ENCODE measurements at regions not wholly inside any gene's neighbourhood (a gene's known extent, or its start where the extent isn't known, plus 50 kb on each side); places are given as distances from the start of the nearest gene placed in this dataset.

GRCh38 chr16:55392701-55393100 is 68.7 kb downstream of the IRX6 start:
- peaks cover 9% of the 10 kb centered on the region for H3K4me1 ChIP-seq (ENCODE audit: control insufficient read depth, insufficient read depth, low read length)
- H3K36me3 ChIP-seq (ENCODE audit: control insufficient read depth, insufficient read depth, low read length): no peaks in the 10 kb centered on the region
- no peak overlapping the region for H3K27ac ChIP-seq (ENCODE audit: low read depth, low read length)
- no CpG with 5 or more reads among the region's 1 CpG for WGBS (ENCODE audit: insufficient coverage)
- no peaks in the 10 kb centered on the region for H3K27me3 ChIP-seq (ENCODE audit: control insufficient read depth, insufficient read depth, low read length)
- no peak for DNase-seq (ENCODE audit: low read depth in 4 of 6, low spot score in 6 of 6)
- no peak overlapping the region for H3K4me3 ChIP-seq (ENCODE audit: low read depth, low read length)
- H3K9me3 ChIP-seq (ENCODE audit: control insufficient read depth, insufficient read depth, low read length): no peaks in the 10 kb centered on the region

- peak in 2 of 6 donors; percentile 9 to 70 for DNase-seq (ENCODE audit: low read depth in 4 of 6, low spot score in 6 of 6)
- no peaks in the 10 kb centered on the region for H3K36me3 ChIP-seq (ENCODE audit: control insufficient read depth, insufficient read depth, low read length)
- H3K4me3 ChIP-seq (ENCODE audit: low read depth, low read length): no peak overlapping the region
- 45% methylated on average over 2 of the region's 4 CpGs for WGBS (ENCODE audit: insufficient coverage)
- H3K9me3 ChIP-seq (ENCODE audit: control insufficient read depth, insufficient read depth, low read length): no peaks in the 10 kb centered on the region
- H3K27me3 ChIP-seq (ENCODE audit: control insufficient read depth, insufficient read depth, low read length): no peaks in the 10 kb centered on the region
- no peak overlapping the region for H3K27ac ChIP-seq (ENCODE audit: low read depth, low read length)
- H3K4me1 ChIP-seq (ENCODE audit: control insufficient read depth, insufficient read depth, low read length): peaks cover 4% of the 10 kb centered on the region
Measured at GRCh38 chr16:55393991-55394390, 70.0 kb downstream of the IRX6 start.

GRCh38 chr16:55398762-55399161 is 74.8 kb downstream of the IRX6 start:
- Histone ChIP-seq H3K4me1 (ENCODE audit: control insufficient read depth, insufficient read depth, low read length) (no peaks in the 10 kb centered on the region), H3K4me3 (ENCODE audit: low read depth, low read length) (no peak overlapping the region), H3K9me3 (ENCODE audit: control insufficient read depth, insufficient read depth, low read length) (no peaks in the 10 kb centered on the region), H3K27me3 (ENCODE audit: control insufficient read depth, insufficient read depth, low read length) (no peaks in the 10 kb centered on the region), H3K27ac (ENCODE audit: low read depth, low read length) (no peak overlapping the region), H3K36me3 (ENCODE audit: control insufficient read depth, insufficient read depth, low read length) (no peaks in the 10 kb centered on the region)
- WGBS (ENCODE audit: insufficient coverage): 50% methylated on average over 7 of the region's 10 CpGs
- DNase-seq (ENCODE audit: low read depth in 4 of 6, low spot score in 6 of 6): peak in 1 of 6 donors; percentile 39

- H3K27me3 ChIP-seq (ENCODE audit: control insufficient read depth, insufficient read depth, low read length): no peaks in the 10 kb centered on the region
- H3K36me3 ChIP-seq (ENCODE audit: control insufficient read depth, insufficient read depth, low read length): no peaks in the 10 kb centered on the region
- H3K4me1 ChIP-seq (ENCODE audit: control insufficient read depth, insufficient read depth, low read length): no peaks in the 10 kb centered on the region
- DNase-seq (ENCODE audit: low read depth in 4 of 6, low spot score in 6 of 6): no peak
- no peak overlapping the region for H3K27ac ChIP-seq (ENCODE audit: low read depth, low read length)
- no peak overlapping the region for H3K4me3 ChIP-seq (ENCODE audit: low read depth, low read length)
- no peaks in the 10 kb centered on the region for H3K9me3 ChIP-seq (ENCODE audit: control insufficient read depth, insufficient read depth, low read length)
- no CpG with 5 or more reads among the region's 5 CpGs for WGBS (ENCODE audit: insufficient coverage)
Measured at GRCh38 chr16:55399911-55400310, 75.9 kb downstream of the IRX6 start.

- no peak overlapping the region for H3K27ac ChIP-seq (ENCODE audit: low read depth, low read length)
- no peaks in the 10 kb centered on the region for H3K4me1 ChIP-seq (ENCODE audit: control insufficient read depth, insufficient read depth, low read length)
- WGBS (ENCODE audit: insufficient coverage): 62% methylated on average over 2 of the region's 3 CpGs
Measured at GRCh38 chr16:55401046-55401445, 77.0 kb downstream of the IRX6 start.

GRCh38 chr16:55403464-55403863 is 75.5 kb upstream of the MMP2 start:
- no peak overlapping the region for H3K27ac ChIP-seq (ENCODE audit: low read depth, low read length)
- no peak overlapping the region for H3K4me3 ChIP-seq (ENCODE audit: low read depth, low read length)
- H3K4me1 ChIP-seq (ENCODE audit: control insufficient read depth, insufficient read depth, low read length): no peaks in the 10 kb centered on the region
- H3K27me3 ChIP-seq (ENCODE audit: control insufficient read depth, insufficient read depth, low read length): no peaks in the 10 kb centered on the region
- no peaks in the 10 kb centered on the region for H3K36me3 ChIP-seq (ENCODE audit: control insufficient read depth, insufficient read depth, low read length)
- 63% methylated on average over 1 of the region's 1 CpG for whole genome bisulfite sequencing (ENCODE audit: insufficient coverage)
- DNase-seq (ENCODE audit: low read depth in 4 of 6, low spot score in 6 of 6): no peak
- no peaks in the 10 kb centered on the region for H3K9me3 ChIP-seq (ENCODE audit: control insufficient read depth, insufficient read depth, low read length)

More at GRCh38 chr16:55401046-55401445, 77.0 kb downstream of the IRX6 start:
- no peaks in the 10 kb centered on the region for H3K27me3 ChIP-seq (ENCODE audit: control insufficient read depth, insufficient read depth, low read length)
- H3K4me3 ChIP-seq (ENCODE audit: low read depth, low read length): no peak overlapping the region
- no peaks in the 10 kb centered on the region for H3K9me3 ChIP-seq (ENCODE audit: control insufficient read depth, insufficient read depth, low read length)
- DNase-seq (ENCODE audit: low read depth in 4 of 6, low spot score in 6 of 6): peak in 2 of 6 donors; percentile 19 to 71
- H3K36me3 ChIP-seq (ENCODE audit: control insufficient read depth, insufficient read depth, low read length): no peaks in the 10 kb centered on the region

GRCh38 chr16:55406651-55407050 is 72.3 kb upstream of the MMP2 start:
- H3K9me3 ChIP-seq (ENCODE audit: control insufficient read depth, insufficient read depth, low read length): no peaks in the 10 kb centered on the region
- DNase-seq (ENCODE audit: low read depth in 4 of 6, low spot score in 6 of 6): peak in 1 of 6 donors; percentile 51
- 80% methylated on average over 1 of the region's 2 CpGs for WGBS (ENCODE audit: insufficient coverage)
- no peak overlapping the region for H3K4me3 ChIP-seq (ENCODE audit: low read depth, low read length)
- H3K27me3 ChIP-seq (ENCODE audit: control insufficient read depth, insufficient read depth, low read length): no peaks in the 10 kb centered on the region
- H3K4me1 ChIP-seq (ENCODE audit: control insufficient read depth, insufficient read depth, low read length): no peaks in the 10 kb centered on the region
- no peaks in the 10 kb centered on the region for H3K36me3 ChIP-seq (ENCODE audit: control insufficient read depth, insufficient read depth, low read length)
- H3K27ac ChIP-seq (ENCODE audit: low read depth, low read length): no peak overlapping the region

GRCh38 chr16:55408661-55409060 is 70.3 kb upstream of the MMP2 start:
- DNase-seq (ENCODE audit: low read depth in 4 of 6, low spot score in 6 of 6): peak in 1 of 6 donors; percentile 17
- Histone ChIP-seq H3K9me3 (ENCODE audit: control insufficient read depth, insufficient read depth, low read length) (no peaks in the 10 kb centered on the region), H3K27me3 (ENCODE audit: control insufficient read depth, insufficient read depth, low read length) (no peaks in the 10 kb centered on the region), H3K4me3 (ENCODE audit: low read depth, low read length) (no peak overlapping the region), H3K36me3 (ENCODE audit: control insufficient read depth, insufficient read depth, low read length) (no peaks in the 10 kb centered on the region), H3K27ac (ENCODE audit: low read depth, low read length) (no peak overlapping the region), H3K4me1 (ENCODE audit: control insufficient read depth, insufficient read depth, low read length) (no peaks in the 10 kb centered on the region)
- WGBS (ENCODE audit: insufficient coverage): 53% methylated on average over 2 of the region's 6 CpGs

- Histone ChIP-seq H3K36me3 (ENCODE audit: control insufficient read depth, insufficient read depth, low read length) (no peaks in the 10 kb centered on the region), H3K9me3 (ENCODE audit: control insufficient read depth, insufficient read depth, low read length) (no peaks in the 10 kb centered on the region), H3K27ac (ENCODE audit: low read depth, low read length) (no peak overlapping the region), H3K4me1 (ENCODE audit: control insufficient read depth, insufficient read depth, low read length) (no peaks in the 10 kb centered on the region), H3K27me3 (ENCODE audit: control insufficient read depth, insufficient read depth, low read length) (no peaks in the 10 kb centered on the region), H3K4me3 (ENCODE audit: low read depth, low read length) (no peak overlapping the region)
- 60% methylated on average over 1 of the region's 3 CpGs for WGBS (ENCODE audit: insufficient coverage)
- no peak for DNase-seq (ENCODE audit: low read depth in 4 of 6, low spot score in 6 of 6)
Measured at GRCh38 chr16:55411231-55411630, 67.8 kb upstream of the MMP2 start.

GRCh38 chr16:55418586-55418985 is 60.4 kb upstream of the MMP2 start:
- 62% methylated on average over 2 of the region's 2 CpGs for WGBS (ENCODE audit: insufficient coverage)
- no peak for DNase-seq (ENCODE audit: low read depth in 4 of 6, low spot score in 6 of 6)
- Histone ChIP-seq H3K4me1 (ENCODE audit: control insufficient read depth, insufficient read depth, low read length) (no peaks in the 10 kb centered on the region), H3K27ac (ENCODE audit: low read depth, low read length) (no peak overlapping the region), H3K36me3 (ENCODE audit: control insufficient read depth, insufficient read depth, low read length) (no peaks in the 10 kb centered on the region), H3K27me3 (ENCODE audit: control insufficient read depth, insufficient read depth, low read length) (peaks cover 5% of the 10 kb centered on the region), H3K9me3 (ENCODE audit: control insufficient read depth, insufficient read depth, low read length) (no peaks in the 10 kb centered on the region), H3K4me3 (ENCODE audit: low read depth, low read length) (no peak overlapping the region)

Measured in spinal cord (tissue), 9 donors.